IMR-90 (cell line): ENCODE measurements at regions not wholly inside any gene's neighbourhood (a gene's known extent, or its start where the extent isn't known, plus 50 kb on each side); places are given as distances from the start of the nearest gene placed in this dataset.

Experiments used
- ATAC-seq: fragments of 200-7000 bp; cut with Tn5 transposase; 2 replicates; pipeline ENCODE4 v1.9.1; 2020; ENCODE audit warnings: low read depth, mild to moderate bottlenecking, moderate library complexity
- BruUV-seq: library from RNA; stranded (reverse); fragments of 400-500 nt; replicated peaks from 2 replicates; lab custom pipeline; 2021; lab: Mats Ljungman, UMichigan
- CTCF ChIA-PET: fragments of 300-600 bp; formaldehyde crosslinking; extraction: SDS; loops from one replicate; lab custom pipeline; 2021; ENCODE audit warnings: antibody characterized with exemption; lab: Yijun Ruan, JAX
- POLR2A ChIA-PET: fragments of 300-600 bp; sonication (Branson Sonifier 250); formaldehyde crosslinking; loops from one replicate; lab custom pipeline; 2022; ENCODE audit warnings: antibody characterized with exemption; ENCODE audit not compliant: unreplicated experiment; lab: Charles Lee
- DNase-seq: peaks from one replicate; pipeline ENCODE4 v3.0.0; 2013
- H2AFZ ChIP-seq: replicated peaks from 2 replicates; pipeline ENCODE3; 2013; ENCODE audit warnings: low read length, mild to moderate bottlenecking; ENCODE audit not compliant: poor library complexity
- H2AK5ac ChIP-seq: 2 replicates; pipeline ENCODE4 v1.6.1; 2013; ENCODE audit warnings: low read depth, low read length, inconsistent platforms
- H2AK9ac ChIP-seq: replicated peaks from 2 replicates; pipeline ENCODE3; 2013; ENCODE audit warnings: mild to moderate bottlenecking, low read depth, low read length, moderate library complexity; ENCODE audit not compliant: poor library complexity
- H2BK120ac ChIP-seq: 2 replicates; pipeline ENCODE4 v1.6.1; 2013; ENCODE audit warnings: low read depth, low read length, inconsistent platforms
- H2BK15ac ChIP-seq: 3 replicates; pipeline ENCODE4 v1.6.1; 2013; ENCODE audit warnings: low read depth, low read length, inconsistent platforms
- H2BK20ac ChIP-seq: 2 replicates; pipeline ENCODE4 v1.6.1; 2013; ENCODE audit warnings: low read depth, mild to moderate bottlenecking, inconsistent platforms, low read length, moderate library complexity
- H2BK5ac ChIP-seq: 2 replicates; pipeline ENCODE4 v1.6.1; 2013; ENCODE audit warnings: mild to moderate bottlenecking, low read depth, low read length, inconsistent platforms; ENCODE audit not compliant: poor library complexity, severe bottlenecking
- H3K14ac ChIP-seq: replicated peaks from 2 replicates; pipeline ENCODE4 v1.6.1; 2013; ENCODE audit warnings: low read depth, low read length, inconsistent platforms
- H3K18ac ChIP-seq: 2 replicates; pipeline ENCODE4 v1.6.1; 2013; ENCODE audit warnings: low read depth, low read length, control low read depth
- H3K23ac ChIP-seq: 2 replicates; pipeline ENCODE4 v1.6.1; 2013; ENCODE audit warnings: low read depth, low read length, inconsistent platforms
- H3K27ac ChIP-seq: 2 replicates; pipeline ENCODE4 v1.5.1; 2013; ENCODE audit warnings: mild to moderate bottlenecking, control low read depth, low read length; ENCODE audit not compliant: insufficient read depth
- H3K27me3 ChIP-seq: 2 replicates; pipeline ENCODE4 v1.6.1; 2013; ENCODE audit warnings: low read length; ENCODE audit not compliant: control insufficient read depth, insufficient read depth
- H3K36me3 ChIP-seq: 2 replicates; pipeline ENCODE4 v1.6.1; 2013; ENCODE audit warnings: low read length, mixed read lengths; ENCODE audit not compliant: control insufficient read depth, insufficient read depth
- H3K4ac ChIP-seq: 2 replicates; pipeline ENCODE4 v1.6.1; 2013; ENCODE audit warnings: low read depth, low read length, inconsistent platforms
- H3K4me1 ChIP-seq: 2 replicates; pipeline ENCODE4 v1.6.1; 2013; ENCODE audit warnings: low read length, mixed read lengths; ENCODE audit not compliant: control insufficient read depth, insufficient read depth
- H3K4me2 ChIP-seq: 2 replicates; pipeline ENCODE4 v1.6.1; 2013; ENCODE audit warnings: low read depth, mild to moderate bottlenecking, control low read depth, low read length, moderate library complexity
- H3K4me3 ChIP-seq: 2 replicates; pipeline ENCODE4 v1.5.1; 2013; ENCODE audit warnings: low read depth, mild to moderate bottlenecking, control low read depth, low read length, moderate library complexity; ENCODE audit not compliant: insufficient read depth
- H3K56ac ChIP-seq: 2 replicates; pipeline ENCODE4 v1.6.1; 2013; ENCODE audit warnings: low read length, inconsistent platforms; ENCODE audit not compliant: insufficient read depth; ENCODE audit errors: extremely low read depth
- H3K79me1 ChIP-seq, 2 experiments: 2 replicates each; pipeline ENCODE4 v1.6.1; 2013; ENCODE audit warnings: low read length in 2 of 2, inconsistent platforms in 1 of 2, low read depth in 1 of 2
- H3K9ac ChIP-seq: 2 replicates; pipeline ENCODE4 v1.6.1; 2013; ENCODE audit warnings: low read depth, low read length, control low read depth
- H3K9me1 ChIP-seq: 2 replicates; pipeline ENCODE4 v1.6.1; 2013; ENCODE audit warnings: low read length, inconsistent platforms; ENCODE audit not compliant: insufficient read depth
- H3K9me3 ChIP-seq: 2 replicates; pipeline ENCODE4 v1.6.1; 2013; ENCODE audit warnings: low read length; ENCODE audit not compliant: control insufficient read depth, insufficient read depth
- H4K20me1 ChIP-seq: 2 replicates; pipeline ENCODE4 v1.6.1; 2013; ENCODE audit warnings: low read length, inconsistent platforms; ENCODE audit not compliant: insufficient read depth
- H4K5ac ChIP-seq: 2 replicates; pipeline ENCODE4 v1.6.1; 2013; ENCODE audit warnings: mild to moderate bottlenecking, low read depth, low read length, control low read depth
- H4K8ac ChIP-seq, 2 experiments: 2 replicates each; pipeline ENCODE4 v1.6.1; 2013; ENCODE audit warnings: low read depth in 2 of 2, low read length in 2 of 2, control low read depth in 1 of 2, inconsistent platforms in 1 of 2
- H4K91ac ChIP-seq: 2 replicates; pipeline ENCODE4 v1.6.1; 2013; ENCODE audit warnings: low read depth, low read length, inconsistent platforms; ENCODE audit not compliant: insufficient read depth
- BHLHE40 ChIP-seq: fragments of 150-350 bp; IDR thresholded peaks from 2 replicates; pipeline ENCODE4 v1.6.1; 2016; ENCODE audit warnings: mild to moderate bottlenecking, low read depth, low read length
- ELK1 ChIP-seq: fragments of 150-350 bp; IDR thresholded peaks from 2 replicates; pipeline ENCODE4 v1.6.1; 2016; ENCODE audit warnings: low read depth, mild to moderate bottlenecking, low read length, moderate library complexity, borderline replicate concordance
- FOS ChIP-seq: fragments of 150-350 bp; IDR thresholded peaks from 2 replicates; pipeline ENCODE4 v1.6.1; 2016; ENCODE audit warnings: low read depth, low read length
- SMC3 ChIP-seq: fragments of 150-350 bp; IDR thresholded peaks from 2 replicates; pipeline ENCODE4 v1.6.1; 2016; ENCODE audit warnings: low read depth, mild to moderate bottlenecking, antibody characterized with exemption, low read length, moderate library complexity
- USF2 ChIP-seq: fragments of 150-350 bp; IDR thresholded peaks from 2 replicates; pipeline ENCODE4 v1.6.1; 2017; ENCODE audit warnings: mild to moderate bottlenecking, antibody characterized with exemption, low read length, low read depth
- WGBS, 2 experiments: methylation state at CpG; one replicate each; pipeline versions ENCODE4 v1.1.5 to v1.1.7; 2013; ENCODE audit warnings: missing lambda C conversion rate in 2 of 2; ENCODE audit not compliant: insufficient read length in 1 of 2; ENCODE audit errors: extremely low coverage in 2 of 2; 5-methylcytosine and 5-hydroxymethylcytosine counted together
- dilution Hi-C: fragments of 300-500 bp; cut with HindIII; formaldehyde crosslinking; loops from one replicate; pipeline ENCODE4 v1.14.3; 2018; ENCODE audit warnings: low sequenced_read_pairs; ENCODE audit not compliant: unreplicated experiment
- in situ Hi-C: fragments of 300-500 bp; cut with MboI; formaldehyde crosslinking; loops from 3 replicates; pipeline ENCODE4 v1.14.3; 2019; ENCODE audit warnings: low sequenced_read_pairs, inconsistent platforms, mixed read lengths
- intact Hi-C: fragments of 100-400 bp; cut with micrococcal nuclease; formaldehyde crosslinking; loops from 2 replicates; pipeline ENCODE4 v1.10.0; 2022

GRCh38 chr15:62902821-62903220, 139.7 kb upstream of the TPM1 start:
- H2AFZ ChIP-seq, result no peak overlapping the region
- H3K4ac ChIP-seq, result peak overlapping the region; percentile 7; the same call in 1 of the 2 replicates
- H2BK15ac ChIP-seq, result peak overlapping the region; percentile 34; the same call in 1 of the 3 replicates
- no peak overlapping the region for H2BK5ac ChIP-seq
- no peak for DNase-seq
- no TSS peak for BruUV-seq
- H4K8ac ChIP-seq, result no peak overlapping the region
- no peak overlapping the region for H2BK20ac ChIP-seq
- H2AK9ac ChIP-seq, result peak overlapping the region; percentile 34
- H4K5ac ChIP-seq, result no peak overlapping the region
- peaks cover 2% of the 10 kb centered on the region for H3K4me1 ChIP-seq
- intact Hi-C loops, result no loop called here
- H3K56ac ChIP-seq, result no peak overlapping the region
- in situ Hi-C loops, result no loop called here
- H3K23ac ChIP-seq, result no peak overlapping the region
- H3K9me1 ChIP-seq, result peaks cover 6% of the 10 kb centered on the region; the same call in 1 of the 2 replicates
- 0 out of 2 replicates have a peak overlapping the region, but pooled peaks have one; percentile 16 for H4K91ac ChIP-seq
- H3K4me3 ChIP-seq, result no peak overlapping the region
- POLR2A ChIA-PET, result no interaction called here
- H3K14ac ChIP-seq, result 0 out of 2 replicates have a peak overlapping the region, but pooled peaks have one; percentile 23
- CTCF ChIA-PET, result no interaction called here
- no peak overlapping the region; the same call in 1 of the 2 replicates for H2BK120ac ChIP-seq
- no peak overlapping the region for H3K18ac ChIP-seq
- no peaks in the 10 kb centered on the region for H4K20me1 ChIP-seq
- H3K4me2 ChIP-seq, result no peak overlapping the region
- ATAC-seq, result no peak
- no peaks in the 10 kb centered on the region for H3K79me1 ChIP-seq
- H2AK5ac ChIP-seq, result 0 out of 2 replicates have a peak overlapping the region, but pooled peaks have one; percentile 44
- H3K9me3 ChIP-seq, result no peaks in the 10 kb centered on the region
- H3K9ac ChIP-seq, result no peak overlapping the region
- no CpG with 5 or more reads among the region's 4 CpGs for WGBS, 2 experiments
- H3K36me3 ChIP-seq, result no peaks in the 10 kb centered on the region
- no peak overlapping the region for H3K27ac ChIP-seq
- dilution Hi-C loops, result no loop called here
- TF ChIP-seq BHLHE40 (no peak), ELK1 (no peak), FOS (no peak), SMC3 (no peak), USF2 (no peak)
- no peaks in the 10 kb centered on the region for H3K27me3 ChIP-seq
